Glutamatergic neuron (in vitro differentiated cells): ENCODE measurements at regions not wholly inside any gene's neighbourhood (a gene's known extent, or its start where the extent isn't known, plus 50 kb on each side); places are given as distances from the start of the nearest gene placed in this dataset.

Experiments
- DNase-seq: peaks from one replicate; pipeline ENCODE4 v3.0.0; 2022
- H3K27ac Mint-ChIP-seq: one replicate; pipeline ENCODE4 v1.8.0; 2020; ENCODE audit warnings: mild to moderate bottlenecking, mixed read lengths, inconsistent platforms; ENCODE audit not compliant: unreplicated experiment
- H3K27me3 Mint-ChIP-seq: one replicate; pipeline ENCODE4 v1.8.0; 2020; ENCODE audit warnings: mild to moderate bottlenecking, moderate library complexity, mixed read lengths, inconsistent platforms; ENCODE audit not compliant: unreplicated experiment
- H3K36me3 Mint-ChIP-seq: one replicate; pipeline ENCODE4 v1.8.0; 2020; ENCODE audit warnings: mild to moderate bottlenecking, mixed read lengths, inconsistent platforms; ENCODE audit not compliant: unreplicated experiment
- H3K4me1 Mint-ChIP-seq: one replicate; pipeline ENCODE4 v1.8.0; 2020; ENCODE audit warnings: mild to moderate bottlenecking, low read depth, mixed read lengths, inconsistent platforms; ENCODE audit not compliant: unreplicated experiment
- H3K4me3 Mint-ChIP-seq: one replicate; pipeline ENCODE4 v1.8.0; 2020; ENCODE audit warnings: mild to moderate bottlenecking, mixed read lengths, inconsistent platforms; ENCODE audit not compliant: unreplicated experiment
- H3K9me3 Mint-ChIP-seq: one replicate; pipeline ENCODE4 v1.8.0; 2020; ENCODE audit warnings: mild to moderate bottlenecking, moderate library complexity, mixed read lengths, inconsistent platforms; ENCODE audit not compliant: unreplicated experiment
- CTCF ChIP-seq: fragments of 200-600 bp; sonication (generic); IDR thresholded peaks from one replicate; pipeline ENCODE4 v1.5.0; 2021; ENCODE audit not compliant: partially characterized antibody, unreplicated experiment

- H3K9me3 Mint-ChIP-seq, result no peaks in the 10 kb centered on the region
- no peak for DNase-seq
- H3K27ac Mint-ChIP-seq, result no peak overlapping the region
- no peaks in the 10 kb centered on the region for H3K36me3 Mint-ChIP-seq
- no peak for TF ChIP-seq CTCF
- H3K4me3 Mint-ChIP-seq, result no peak overlapping the region
- peaks cover 2% of the 10 kb centered on the region for H3K27me3 Mint-ChIP-seq
- H3K4me1 Mint-ChIP-seq, result no peaks in the 10 kb centered on the region
Measured at GRCh38 chr6:93894521-93894920, 475.2 kb upstream of the EPHA7 start.

GRCh38 chr6:93889713-93890112 lies 470.4 kb upstream of the EPHA7 start:
- Mint-ChIP-seq H3K27ac (no peak overlapping the region), H3K36me3 (no peaks in the 10 kb centered on the region), H3K4me1 (no peaks in the 10 kb centered on the region), H3K9me3 (no peaks in the 10 kb centered on the region), H3K4me3 (no peak overlapping the region), H3K27me3 (peaks cover 2% of the 10 kb centered on the region)
- no peak for TF ChIP-seq CTCF
- no peak for DNase-seq

- Mint-ChIP-seq H3K27ac (no peak overlapping the region), H3K27me3 (no peaks in the 10 kb centered on the region)
Measured at GRCh38 chr6:93886416-93886815, 467.1 kb upstream of the EPHA7 start.

GRCh38 chr6:93859971-93860370 lies 440.6 kb upstream of the EPHA7 start:
- TF ChIP-seq CTCF, result no peak
- no peak overlapping the region for H3K4me3 Mint-ChIP-seq
- no peak for DNase-seq

More at GRCh38 chr6:93886416-93886815, 467.1 kb upstream of the EPHA7 start:
- Mint-ChIP-seq H3K36me3 (no peaks in the 10 kb centered on the region), H3K4me1 (no peaks in the 10 kb centered on the region), H3K4me3 (no peak overlapping the region), H3K9me3 (no peaks in the 10 kb centered on the region)
- no peak for DNase-seq
- TF ChIP-seq CTCF, result no peak

GRCh38 chr6:93858213-93858612 lies 438.9 kb upstream of the EPHA7 start:
- Mint-ChIP-seq H3K27ac (no peak overlapping the region), H3K36me3 (no peaks in the 10 kb centered on the region), H3K4me1 (peaks cover 12% of the 10 kb centered on the region), H3K4me3 (no peak overlapping the region), H3K9me3 (no peaks in the 10 kb centered on the region), H3K27me3 (no peaks in the 10 kb centered on the region)
- no peak for TF ChIP-seq CTCF
- DNase-seq, result no peak

More at GRCh38 chr6:93859971-93860370, 440.6 kb upstream of the EPHA7 start:
- Mint-ChIP-seq H3K27me3 (no peaks in the 10 kb centered on the region), H3K36me3 (no peaks in the 10 kb centered on the region), H3K9me3 (no peaks in the 10 kb centered on the region), H3K27ac (peak overlapping the region; percentile 7), H3K4me1 (peaks cover 12% of the 10 kb centered on the region)
